ENCODE measurements at regions not wholly inside any gene's neighbourhood (a gene's known extent, or its start where the extent isn't known, plus 50 kb on each side); places are given as distances from the start of the nearest gene placed in this dataset.
"Not testable (repeated sequence)": the region's sequence is repeated elsewhere in the genome, so short reads cannot be mapped to it uniquely, and the experiment has no call there.

DNA sequence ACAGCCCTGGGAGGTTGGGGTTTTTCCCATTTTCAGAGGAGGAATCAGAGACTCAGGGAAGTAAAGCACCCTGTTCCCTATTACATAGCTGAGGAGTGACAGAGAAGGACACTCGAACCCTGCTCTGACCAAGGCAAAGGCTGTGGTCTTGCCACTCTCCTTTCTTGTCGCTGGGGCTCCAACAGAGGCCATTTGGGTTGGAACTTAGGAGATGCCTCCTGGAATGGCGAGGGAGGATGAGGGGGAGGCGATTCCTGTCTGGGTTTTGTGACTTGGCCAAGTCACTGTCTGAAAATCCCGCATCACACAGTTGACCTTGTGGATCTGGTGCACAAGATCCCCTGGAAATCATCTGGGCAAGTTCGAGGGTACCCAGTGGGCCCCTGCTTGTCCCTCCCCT, 64.0 kb upstream of the HAND1 start:
- DNase-seq, result no peak

DNA sequence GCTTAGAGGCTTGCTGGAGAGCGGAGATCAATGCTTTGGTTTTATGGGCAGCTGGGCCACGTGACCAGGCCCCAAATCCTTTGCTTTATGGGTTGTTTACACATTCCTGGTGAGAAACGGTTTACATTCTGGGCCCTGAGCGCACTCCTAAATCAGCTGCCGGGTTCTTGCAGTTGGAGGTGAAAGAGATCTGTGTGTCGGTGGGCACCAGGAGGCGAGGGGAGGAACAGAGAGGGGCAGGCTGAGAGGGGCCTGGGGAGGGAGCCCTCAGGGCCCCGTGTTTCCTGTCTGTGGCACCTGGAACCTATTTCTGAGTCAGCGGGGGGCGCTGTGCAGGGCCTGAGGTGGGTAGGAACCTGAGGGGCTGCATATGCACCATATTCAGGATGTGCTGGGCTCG, 63.5 kb upstream of the HAND1 start:
- no peak for DNase-seq

DNA sequence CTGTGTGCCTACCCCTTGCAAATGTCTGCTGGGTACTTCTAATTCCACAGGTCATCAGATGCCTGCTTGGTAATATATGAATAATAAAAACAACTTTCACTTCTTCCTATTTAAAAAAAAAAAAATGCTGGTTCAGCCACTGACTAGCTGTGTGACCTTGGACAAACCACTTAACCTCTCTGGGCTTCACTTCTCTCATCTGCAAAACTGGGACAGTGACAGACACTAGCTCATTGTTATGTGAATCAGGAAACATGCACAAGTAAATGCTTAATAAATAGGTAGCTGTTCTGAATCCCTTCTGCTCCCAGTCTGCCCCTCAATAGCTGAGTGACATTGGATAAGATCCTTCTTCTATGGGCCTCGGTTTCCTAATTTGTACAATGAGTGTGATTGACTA, 62.6 kb upstream of the HAND1 start:
- no peak for DNase-seq

DNA sequence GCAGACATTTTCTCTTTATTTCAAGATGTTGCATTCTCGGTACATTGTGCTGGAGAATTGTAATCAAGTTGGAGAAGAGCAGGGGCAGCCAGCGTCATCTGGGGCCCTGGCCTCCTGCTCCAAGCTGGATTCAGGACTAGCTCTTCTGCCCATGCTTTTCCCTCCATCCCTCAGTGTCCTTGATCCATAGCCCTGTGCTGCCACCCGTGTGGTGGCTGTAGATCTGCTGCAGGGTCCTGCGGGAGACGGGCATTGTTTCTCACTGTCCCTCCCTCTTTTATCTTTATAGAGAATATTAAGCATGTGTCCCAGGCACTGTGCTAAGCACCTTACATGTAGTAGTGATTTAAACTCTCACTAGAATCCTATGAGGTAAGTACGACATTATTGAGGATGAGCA, 60.5 kb upstream of the HAND1 start:
- no peak for DNase-seq

- DNase-seq, result not testable (repeated sequence)
Measured at GRCh38 chr5:154536439-154536838, 58.4 kb upstream of the HAND1 start.

DNA sequence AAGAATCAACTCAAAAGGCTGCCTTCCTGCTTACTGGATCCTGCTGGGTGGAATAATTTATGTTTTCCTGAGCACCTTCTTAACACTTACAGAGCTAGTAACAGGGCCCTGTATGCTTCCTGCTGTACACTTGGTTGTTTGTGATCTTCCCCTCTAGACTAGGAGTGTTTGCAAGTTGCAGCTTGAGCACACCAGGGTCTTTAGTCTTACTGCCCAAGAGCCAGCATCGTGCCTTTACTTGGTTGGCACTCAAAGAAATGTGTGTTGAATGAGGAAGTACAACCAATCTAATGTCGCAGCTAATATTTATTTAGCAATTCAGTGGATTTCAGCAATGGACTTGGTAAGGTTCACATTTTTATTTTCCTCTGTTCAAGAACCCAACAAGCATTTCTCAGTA, 57.5 kb upstream of the HAND1 start:
- DNase-seq, result no peak

- DNase-seq, result no peak
Measured at GRCh38 chr5:154534457-154535050, 56.5 kb upstream of the HAND1 start.

DNA sequence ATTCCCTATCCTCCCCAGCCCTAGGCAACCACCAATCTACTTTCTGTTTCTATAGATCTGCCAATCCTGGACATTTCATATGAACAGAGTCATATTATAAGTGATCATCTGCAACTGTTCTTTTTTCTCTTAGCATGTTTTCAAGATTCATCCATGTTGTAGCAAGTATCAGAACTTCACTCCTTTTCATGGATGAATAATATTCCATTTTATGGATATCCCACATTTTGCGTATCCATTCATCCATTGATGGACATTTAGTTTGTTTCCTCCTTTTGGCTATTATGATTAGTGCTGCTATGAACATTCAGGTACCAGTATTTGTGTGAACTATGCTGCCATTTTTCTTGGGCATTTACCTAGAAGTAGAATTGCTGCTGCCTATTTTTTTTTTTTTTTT, 51.3 kb upstream of the HAND1 start:
- DNase-seq, result no peak

GRCh38 chr5:154528005-154528594, 50.1 kb upstream of the HAND1 start:
- no peak for DNase-seq
